ENCODE measurements at regions not wholly inside any gene's neighbourhood (a gene's known extent, or its start where the extent isn't known, plus 50 kb on each side); places are given as distances from the start of the nearest gene placed in this dataset.

DNA sequence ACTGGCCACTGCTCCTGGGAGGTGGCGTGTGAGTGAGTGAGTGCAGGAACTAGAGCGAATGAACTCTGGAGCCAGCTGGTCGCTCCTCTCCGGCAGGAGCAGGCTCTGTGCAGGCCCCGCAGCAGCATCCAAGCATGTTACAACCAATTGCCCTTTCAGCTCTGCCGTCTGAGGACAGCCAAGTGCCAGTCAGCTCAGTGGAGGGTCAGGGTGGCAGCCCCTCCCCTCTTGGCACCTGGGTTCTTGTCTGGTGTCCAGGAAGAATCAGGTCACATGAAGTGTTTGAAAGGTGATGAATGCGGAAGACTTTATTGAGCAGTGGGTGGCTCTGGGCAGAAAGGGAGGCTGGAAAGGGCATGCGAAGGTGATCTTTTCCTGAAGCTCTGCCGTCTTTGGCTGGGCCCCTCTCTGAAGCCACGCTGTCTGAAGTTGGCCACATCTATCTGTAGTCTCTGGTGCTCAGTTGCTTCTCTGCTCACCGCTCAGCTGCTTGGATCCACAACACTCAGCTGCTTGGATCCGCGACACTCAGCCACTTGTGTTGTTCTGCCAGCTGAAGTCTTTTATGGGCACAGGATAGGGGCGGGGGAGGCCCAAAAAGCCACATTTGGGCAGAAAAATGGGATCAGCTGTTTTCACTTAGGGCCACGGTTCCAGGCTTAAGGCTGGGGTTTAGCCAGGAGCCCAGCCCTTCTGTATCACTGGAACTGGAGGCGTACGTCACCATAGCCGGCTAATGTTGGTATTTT lies 139.8 kb downstream of the ADSS2 start:
- Mint-ChIP-seq H3K36me3 (peaks cover 7% of the 10 kb centered on the region), H3K9me3 (peaks cover 2% of the 10 kb centered on the region in 2 donors), H3K4me3 (no peak overlapping the region), H3K27me3 (ENCODE audit: low read depth in 2 of 2) (no peaks in the 10 kb centered on the region), H3K27ac (peak overlapping the region in 1 of 2 donors; percentile 57), H3K4me1 (peaks cover 61 to 62% of the 10 kb centered on the region in 2 donors)
- H3K27me3 ChIP-seq (ENCODE audit: control insufficient read depth, insufficient read depth, low read length) = no peaks in the 10 kb centered on the region
- no peaks in the 10 kb centered on the region for H3K9me3 ChIP-seq (ENCODE audit: control insufficient read depth, insufficient read depth, low read length)
- DNase-seq = no peak
- TF ChIP-seq, protein P1, sequence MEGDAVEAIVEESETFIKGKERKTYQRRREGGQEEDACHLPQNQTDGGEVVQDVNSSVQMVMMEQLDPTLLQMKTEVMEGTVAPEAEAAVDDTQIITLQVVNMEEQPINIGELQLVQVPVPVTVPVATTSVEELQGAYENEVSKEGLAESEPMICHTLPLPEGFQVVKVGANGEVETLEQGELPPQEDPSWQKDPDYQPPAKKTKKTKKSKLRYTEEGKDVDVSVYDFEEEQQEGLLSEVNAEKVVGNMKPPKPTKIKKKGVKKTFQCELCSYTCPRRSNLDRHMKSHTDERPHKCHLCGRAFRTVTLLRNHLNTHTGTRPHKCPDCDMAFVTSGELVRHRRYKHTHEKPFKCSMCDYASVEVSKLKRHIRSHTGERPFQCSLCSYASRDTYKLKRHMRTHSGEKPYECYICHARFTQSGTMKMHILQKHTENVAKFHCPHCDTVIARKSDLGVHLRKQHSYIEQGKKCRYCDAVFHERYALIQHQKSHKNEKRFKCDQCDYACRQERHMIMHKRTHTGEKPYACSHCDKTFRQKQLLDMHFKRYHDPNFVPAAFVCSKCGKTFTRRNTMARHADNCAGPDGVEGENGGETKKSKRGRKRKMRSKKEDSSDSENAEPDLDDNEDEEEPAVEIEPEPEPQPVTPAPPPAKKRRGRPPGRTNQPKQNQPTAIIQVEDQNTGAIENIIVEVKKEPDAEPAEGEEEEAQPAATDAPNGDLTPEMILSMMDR (IDR thresholded peaks at IDR 0.05) = no peak
- H3K27ac ChIP-seq (ENCODE audit: low read length) = no peak overlapping the region
- peaks cover 22% of the 10 kb centered on the region for H3K4me1 ChIP-seq (ENCODE audit: control insufficient read depth, insufficient read depth, low read length)
- intact Hi-C loops (cut with micrococcal nuclease) = no loop called here
- H3K4me3 ChIP-seq (ENCODE audit: low read length) = no peak overlapping the region
- H3K36me3 ChIP-seq (ENCODE audit: control insufficient read depth, insufficient read depth, low read length) = peaks cover 5% of the 10 kb centered on the region
- 96% methylated on average over 18 of the region's 18 CpGs for WGBS (ENCODE audit: insufficient coverage)
- ATAC-seq = no peak

DNA sequence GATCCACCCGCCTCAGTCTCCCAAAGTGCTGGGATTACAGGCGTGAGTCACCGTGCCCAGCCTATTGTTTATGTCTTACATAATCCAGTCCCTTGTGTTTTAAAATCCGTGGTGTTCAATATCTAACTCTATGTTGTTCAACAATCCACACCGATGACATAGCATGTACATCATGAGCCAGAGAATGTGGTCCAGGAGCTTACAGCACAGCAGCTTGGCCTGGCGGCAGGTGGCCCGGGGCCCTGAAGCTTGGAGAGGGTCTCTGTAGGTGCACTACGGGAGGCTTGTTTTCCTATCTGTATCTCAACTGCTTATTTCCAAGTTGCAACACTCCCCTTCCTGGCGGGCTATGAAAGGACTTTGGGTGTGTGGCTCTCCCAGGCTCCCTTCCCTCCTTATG lies 138.4 kb downstream of the ADSS2 start:
- no peaks in the 10 kb centered on the region for H3K27me3 Mint-ChIP-seq (ENCODE audit: low read depth in 2 of 2)
- peaks cover 5% of the 10 kb centered on the region for H3K36me3 ChIP-seq (ENCODE audit: control insufficient read depth, insufficient read depth, low read length)
- intact Hi-C loops (cut with micrococcal nuclease) = no loop called here

DNA sequence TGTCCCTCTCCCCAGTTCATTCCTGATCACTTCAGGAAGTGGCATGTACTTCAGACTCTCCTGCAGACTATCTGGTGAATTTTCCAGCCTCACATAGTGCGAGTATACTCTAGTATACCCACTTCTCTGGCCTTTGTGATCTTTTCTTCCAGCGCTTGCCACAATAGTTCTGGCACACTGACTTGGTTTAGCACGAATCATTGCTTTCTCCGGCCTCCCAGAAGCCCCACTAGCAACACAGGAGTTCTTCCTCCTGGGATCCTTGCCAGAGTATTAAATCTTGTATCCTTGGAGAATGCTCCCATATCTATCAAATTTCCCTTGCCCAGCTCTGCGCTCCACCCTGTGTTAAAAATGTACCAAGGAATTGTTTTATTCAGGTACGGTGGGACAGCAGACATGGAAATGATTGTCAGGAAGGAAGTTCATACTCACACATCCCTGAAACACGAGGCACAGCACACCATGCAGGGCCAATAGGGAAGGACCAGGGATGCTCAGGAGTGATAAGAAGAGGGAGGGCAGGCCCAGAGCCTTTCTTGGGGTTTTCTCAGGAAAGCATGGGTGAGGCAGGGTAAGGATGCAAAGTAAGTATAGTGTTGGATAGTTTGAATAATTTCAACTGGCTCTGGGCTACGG lies 136.7 kb downstream of the ADSS2 start:
- intact Hi-C loops (cut with micrococcal nuclease) = loop anchor here (5.0 kb wide), 2 partner anchors 657 to 808 kb away; no protein-coding TSS in a partner anchor
- 86% methylated on average over 7 of the region's 8 CpGs for WGBS (ENCODE audit: insufficient coverage)
- Histone ChIP-seq H3K27me3 (ENCODE audit: control insufficient read depth, insufficient read depth, low read length) (no peaks in the 10 kb centered on the region), H3K9me3 (ENCODE audit: control insufficient read depth, insufficient read depth, low read length) (no peaks in the 10 kb centered on the region), H3K4me3 (ENCODE audit: low read length) (no peak overlapping the region), H3K4me1 (ENCODE audit: control insufficient read depth, insufficient read depth, low read length) (peaks cover 50% of the 10 kb centered on the region), H3K27ac (ENCODE audit: low read length) (peak overlapping the region; percentile 11), H3K36me3 (ENCODE audit: control insufficient read depth, insufficient read depth, low read length) (peaks cover 5% of the 10 kb centered on the region)
- no peaks in the 10 kb centered on the region for H3K36me3 Mint-ChIP-seq
- TF ChIP-seq, protein P1 (IDR thresholded peaks at IDR 0.05) = no peak
- H3K27ac Mint-ChIP-seq = peak overlapping the region; percentile 77 to 88
- no peaks in the 10 kb centered on the region for H3K27me3 Mint-ChIP-seq (ENCODE audit: low read depth in 2 of 2)
- H3K4me1 Mint-ChIP-seq = peaks cover 69 to 77% of the 10 kb centered on the region in 2 donors
- peak overlapping the region; percentile 35 for H3K4me3 Mint-ChIP-seq
- no peaks in the 10 kb centered on the region for H3K9me3 Mint-ChIP-seq
- no peak for DNase-seq
- no peak for ATAC-seq

More for the DNA sequence above, 138.4 kb downstream of the ADSS2 start:
- Histone ChIP-seq H3K9me3 (ENCODE audit: control insufficient read depth, insufficient read depth, low read length) (no peaks in the 10 kb centered on the region), H3K4me3 (ENCODE audit: low read length) (no peak overlapping the region), H3K27ac (ENCODE audit: low read length) (no peak overlapping the region), H3K4me1 (ENCODE audit: control insufficient read depth, insufficient read depth, low read length) (peaks cover 36% of the 10 kb centered on the region), H3K27me3 (ENCODE audit: control insufficient read depth, insufficient read depth, low read length) (no peaks in the 10 kb centered on the region)
- no peak overlapping the region for H3K4me3 Mint-ChIP-seq
- H3K4me1 Mint-ChIP-seq = peaks cover 64 to 66% of the 10 kb centered on the region in 2 donors
- peak overlapping the region; percentile 24 to 53 for H3K27ac Mint-ChIP-seq
- H3K36me3 Mint-ChIP-seq = no peaks in the 10 kb centered on the region
- 93% methylated on average over 9 of the region's 9 CpGs for WGBS (ENCODE audit: insufficient coverage)
- H3K9me3 Mint-ChIP-seq = no peaks in the 10 kb centered on the region
- TF ChIP-seq, protein P1 (IDR thresholded peaks at IDR 0.05) = no peak
- ATAC-seq (no peak), DNase-seq (no peak)

Data from natural killer cell (primary cell).